GM12873 (cell line): ENCODE measurements at regions not wholly inside any gene's neighbourhood (a gene's known extent, or its start where the extent isn't known, plus 50 kb on each side); places are given as distances from the start of the nearest gene placed in this dataset.

Experiments used
- CTCF ChIP-seq: IDR thresholded peaks from 2 replicates; pipeline ENCODE4 v1.5.1; 2012; ENCODE audit warnings: low read depth, mild to moderate bottlenecking, moderate library complexity, low read length, control low read depth; ENCODE audit not compliant: insufficient read depth; ENCODE audit errors: missing control alignments

GRCh38 chr9:81416476-81417298 lies 272.7 kb downstream of the TLE1 start:
- no peak for TF ChIP-seq CTCF

- no peak for TF ChIP-seq CTCF
Observed at GRCh38 chr9:81414836-81415235, 274.5 kb downstream of the TLE1 start.

DNA sequence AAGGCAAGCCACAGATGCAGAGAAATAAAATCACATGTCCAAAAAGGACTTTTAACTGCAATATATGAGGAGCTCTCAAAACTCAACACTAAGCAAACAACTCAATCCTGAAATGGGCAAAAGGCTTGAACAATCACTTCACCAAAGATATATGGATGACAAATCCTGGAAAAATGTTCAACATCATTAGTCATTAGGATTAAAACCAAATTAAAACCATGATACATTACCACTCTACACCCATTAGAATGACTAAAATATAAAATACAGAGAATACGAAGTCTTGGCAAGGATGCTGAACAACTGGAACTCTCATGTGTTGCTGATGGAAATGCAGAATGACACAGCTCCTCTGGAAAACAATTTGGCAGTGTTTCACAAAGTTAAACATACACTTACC lies 277.4 kb downstream of the TLE1 start:
- no peak for TF ChIP-seq CTCF

- no peak for TF ChIP-seq CTCF
Observed at GRCh38 chr9:81410201-81410600, 279.1 kb downstream of the TLE1 start.

- TF ChIP-seq CTCF: no peak
Observed at GRCh38 chr9:81408951-81409350, 280.4 kb downstream of the TLE1 start.

GRCh38 chr9:81404931-81405598 lies 284.3 kb downstream of the TLE1 start:
- no peak for TF ChIP-seq CTCF

- TF ChIP-seq CTCF: no peak
Observed at GRCh38 chr9:81397481-81398381, 291.6 kb downstream of the TLE1 start.
